IPS-18a (cell line): ENCODE measurements at regions not wholly inside any gene's neighbourhood (a gene's known extent, or its start where the extent isn't known, plus 50 kb on each side); places are given as distances from the start of the nearest gene placed in this dataset.

ENCODE experiments used
- H3K27ac ChIP-seq: one replicate; pipeline ENCODE4 v1.5.1; 2013; ENCODE audit warnings: low read length
- H3K27me3 ChIP-seq: one replicate; pipeline ENCODE4 v1.6.1; 2013; ENCODE audit warnings: mild to moderate bottlenecking, low read length; ENCODE audit not compliant: control insufficient read depth, insufficient read depth
- H3K36me3 ChIP-seq: one replicate; pipeline ENCODE4 v1.6.1; 2013; ENCODE audit warnings: low read depth, low read length; ENCODE audit not compliant: control insufficient read depth
- H3K4me1 ChIP-seq: one replicate; pipeline ENCODE4 v1.6.1; 2013; ENCODE audit warnings: low read depth, low read length; ENCODE audit not compliant: control insufficient read depth
- H3K4me3 ChIP-seq: one replicate; pipeline ENCODE4 v1.5.1; 2013; ENCODE audit warnings: low read length
- H3K9ac ChIP-seq: one replicate; pipeline ENCODE4 v1.6.1; 2013; ENCODE audit warnings: mild to moderate bottlenecking, low read length, moderate library complexity
- H3K9me3 ChIP-seq: one replicate; pipeline ENCODE4 v1.6.1; 2013; ENCODE audit warnings: low read depth, low read length; ENCODE audit not compliant: control insufficient read depth

GRCh38 chr13:26502826-26503225 lies 54.7 kb upstream of the WASF3 start:
- peaks cover 7% of the 10 kb centered on the region for H3K4me1 ChIP-seq
- H3K27ac ChIP-seq, result no peak overlapping the region
- H3K36me3 ChIP-seq, result no peaks in the 10 kb centered on the region
- no peak overlapping the region for H3K4me3 ChIP-seq
- no peak overlapping the region for H3K9ac ChIP-seq
- no peaks in the 10 kb centered on the region for H3K9me3 ChIP-seq
- H3K27me3 ChIP-seq, result no peaks in the 10 kb centered on the region

GRCh38 chr13:26503826-26504594 lies 53.5 kb upstream of the WASF3 start:
- Histone ChIP-seq H3K36me3 (no peaks in the 10 kb centered on the region), H3K9me3 (peaks cover 3% of the 10 kb centered on the region), H3K9ac (no peak overlapping the region), H3K27me3 (no peaks in the 10 kb centered on the region), H3K4me1 (peaks cover 7% of the 10 kb centered on the region), H3K4me3 (no peak overlapping the region), H3K27ac (no peak overlapping the region)
